Right renal cortex interstitium (tissue), 3 donors: ENCODE measurements at regions not wholly inside any gene's neighbourhood (a gene's known extent, or its start where the extent isn't known, plus 50 kb on each side); places are given as distances from the start of the nearest gene placed in this dataset.
A peak's percentile ranks its signal among the peaks of the same experiment; 100 is the strongest.

ENCODE experiments used
- DNase-seq, 3 donors: peaks; one replicate each; pipeline ENCODE4 v3.0.0-alpha.2; 2013; ENCODE audit warnings: low read depth in 3 of 3, low spot score in 2 of 3

DNA sequence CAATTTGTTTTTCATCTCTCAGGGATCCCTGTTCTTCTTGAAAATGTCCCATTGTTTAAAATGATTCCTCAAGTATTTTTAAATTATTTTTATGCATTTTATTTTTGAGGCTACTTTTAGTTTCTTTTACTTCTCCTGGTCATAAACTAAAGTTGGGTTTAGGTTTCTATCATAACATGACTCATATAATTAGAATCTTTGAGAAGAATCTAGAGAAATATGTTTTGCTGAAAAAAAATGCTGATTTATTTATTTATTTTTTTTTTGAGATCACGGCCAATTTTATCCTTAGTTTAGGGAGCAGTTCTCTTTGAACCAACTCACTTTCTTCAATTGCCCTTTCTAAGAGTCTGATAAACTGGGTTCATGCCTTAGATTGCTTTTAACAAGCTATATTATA is 1157.1 kb downstream of the BCL11B start:
- no peak for DNase-seq

DNA sequence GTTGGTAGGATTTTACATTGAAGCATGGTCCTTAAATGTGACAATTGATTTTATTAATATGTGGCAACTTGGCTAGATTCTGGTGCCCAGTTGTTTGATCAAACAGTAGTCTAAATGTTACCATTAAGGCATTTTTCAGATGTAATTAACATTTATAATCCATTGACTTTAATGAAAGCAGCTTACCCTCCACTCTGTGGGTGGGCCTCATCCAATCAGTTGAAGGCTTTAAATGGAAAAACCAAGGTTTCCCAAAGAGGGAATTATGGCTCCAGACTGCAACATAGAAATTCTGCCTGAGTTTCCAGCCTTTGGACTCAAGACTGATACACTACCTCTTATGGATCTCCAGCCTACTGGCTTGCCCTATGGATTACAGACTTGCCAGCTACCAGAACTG is 1153.2 kb downstream of the BCL11B start:
- no peak for DNase-seq

DNA sequence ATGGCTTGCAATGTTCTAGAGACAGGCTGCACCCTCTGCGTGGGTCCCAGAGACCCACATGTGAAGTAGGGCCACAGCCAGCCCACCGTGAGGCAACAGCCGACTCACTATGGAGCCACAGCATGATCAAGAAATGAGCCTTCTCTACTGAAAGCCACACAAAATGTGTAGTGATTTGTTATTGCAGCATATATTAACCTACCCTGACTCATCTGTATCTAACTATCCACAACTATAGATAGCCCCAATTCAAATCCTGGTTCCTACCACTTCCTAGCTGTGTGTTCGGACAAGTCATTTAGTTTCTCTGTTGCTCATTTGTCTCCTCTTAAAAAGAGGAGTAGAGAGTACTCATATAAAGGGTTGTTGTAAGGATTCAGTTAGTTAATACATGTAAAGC is 1152.3 kb downstream of the BCL11B start:
- DNase-seq: no peak

DNA sequence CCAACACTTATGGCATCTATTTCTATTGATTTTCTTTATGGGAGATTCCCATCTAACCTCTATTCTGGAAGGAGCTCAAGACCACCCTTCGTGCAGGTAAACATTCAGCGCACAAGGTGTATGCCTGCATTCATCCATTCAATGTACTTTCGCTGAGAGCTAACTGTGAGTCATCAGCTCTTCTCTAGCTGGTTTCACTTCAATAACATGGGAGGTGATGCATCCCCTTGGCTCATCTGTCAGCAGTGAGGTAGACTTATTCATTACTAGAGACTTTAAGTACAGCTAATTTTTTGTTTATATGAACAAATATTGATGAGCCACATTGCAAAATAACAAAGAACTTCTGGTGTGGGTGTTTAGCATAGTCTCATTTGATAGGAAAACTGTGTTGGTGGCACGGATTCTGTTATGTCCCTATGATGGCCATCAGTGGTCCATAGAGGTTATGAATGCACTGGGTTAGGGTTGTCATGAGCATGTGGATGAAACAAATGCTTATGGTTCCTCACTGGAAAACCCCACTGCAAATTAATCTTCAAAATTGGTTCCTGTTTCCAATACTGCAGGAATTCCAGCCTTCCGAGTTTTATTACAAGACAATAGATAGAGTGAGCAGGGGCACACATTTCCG is 1151.0 kb downstream of the BCL11B start:
- DNase-seq: no peak

DNA sequence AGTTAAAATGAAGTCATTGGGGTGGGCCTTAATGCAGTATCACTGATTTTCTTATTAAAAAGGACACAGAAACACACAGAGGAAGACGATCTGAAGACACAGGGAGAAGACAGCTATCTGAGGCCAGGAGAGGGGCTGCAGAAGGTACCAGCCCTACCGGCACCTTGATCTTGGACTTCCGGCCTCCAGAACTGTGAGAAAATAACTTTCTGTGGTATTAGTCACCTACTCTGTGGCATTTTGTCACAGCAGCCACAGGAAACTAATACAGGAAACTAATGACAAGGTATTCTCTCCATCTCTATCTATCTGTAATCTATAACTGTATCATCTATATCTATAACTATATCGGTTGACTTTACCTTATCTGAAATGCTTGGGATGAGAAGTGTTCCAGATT is 1149.5 kb downstream of the BCL11B start:
- DNase-seq: no peak

DNA sequence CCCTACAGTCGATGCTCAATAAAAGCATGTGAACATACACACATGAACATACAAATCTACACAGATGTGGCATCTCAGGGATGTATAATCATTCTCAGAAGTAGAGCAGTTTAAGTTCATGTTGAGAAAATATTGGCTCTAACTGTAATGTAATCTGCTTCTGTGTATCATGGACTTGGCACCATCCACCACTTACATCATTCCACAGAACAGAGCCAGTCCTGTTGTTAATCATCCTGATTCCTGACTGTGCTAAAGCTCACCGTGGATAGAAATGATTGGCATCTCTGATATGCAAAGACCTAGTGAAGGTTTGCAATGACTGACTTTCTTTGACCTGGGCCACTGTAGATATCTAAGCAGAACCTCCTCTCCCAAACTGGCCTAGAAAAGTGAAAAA is 1141.3 kb downstream of the BCL11B start:
- DNase-seq: no peak

DNA sequence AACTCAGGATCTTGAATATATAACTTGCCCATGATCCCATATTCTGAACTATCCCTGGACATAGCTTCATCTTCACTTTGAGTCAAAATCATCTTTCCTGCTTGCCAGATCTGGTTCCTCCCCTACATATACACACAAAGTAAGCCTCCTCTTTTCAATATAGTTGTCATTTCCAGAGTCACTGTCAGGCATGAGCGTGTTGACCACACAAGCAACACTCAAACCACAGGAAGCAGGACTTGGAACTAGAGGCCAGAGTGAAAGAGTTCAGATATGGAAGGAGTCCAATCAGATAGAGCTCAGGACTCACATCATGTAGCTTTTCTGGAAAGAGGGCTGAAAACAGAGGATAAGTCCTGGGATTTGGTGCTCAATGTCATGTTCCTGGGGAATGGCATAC is 1140.6 kb downstream of the BCL11B start:
- DNase-seq: no peak

DNA sequence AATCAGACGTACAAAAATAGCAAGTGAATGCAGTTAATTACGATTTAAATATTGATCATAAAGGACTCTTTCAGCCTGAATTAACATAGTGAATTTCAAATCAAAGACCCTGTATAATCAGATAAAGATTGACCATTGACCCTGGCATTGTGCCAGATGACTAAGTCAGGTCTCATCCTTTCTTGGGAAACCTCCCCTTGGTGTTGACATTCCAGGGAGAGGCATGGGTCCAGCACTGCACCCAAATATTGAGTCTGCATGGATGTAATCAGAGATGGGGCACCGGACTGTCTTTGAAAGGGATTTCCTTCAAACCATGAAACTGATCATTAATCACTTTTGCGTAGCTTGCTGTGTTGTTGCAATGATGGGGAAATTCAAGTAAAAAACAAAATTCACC is 1138.2 kb downstream of the BCL11B start:
- no peak for DNase-seq

DNA sequence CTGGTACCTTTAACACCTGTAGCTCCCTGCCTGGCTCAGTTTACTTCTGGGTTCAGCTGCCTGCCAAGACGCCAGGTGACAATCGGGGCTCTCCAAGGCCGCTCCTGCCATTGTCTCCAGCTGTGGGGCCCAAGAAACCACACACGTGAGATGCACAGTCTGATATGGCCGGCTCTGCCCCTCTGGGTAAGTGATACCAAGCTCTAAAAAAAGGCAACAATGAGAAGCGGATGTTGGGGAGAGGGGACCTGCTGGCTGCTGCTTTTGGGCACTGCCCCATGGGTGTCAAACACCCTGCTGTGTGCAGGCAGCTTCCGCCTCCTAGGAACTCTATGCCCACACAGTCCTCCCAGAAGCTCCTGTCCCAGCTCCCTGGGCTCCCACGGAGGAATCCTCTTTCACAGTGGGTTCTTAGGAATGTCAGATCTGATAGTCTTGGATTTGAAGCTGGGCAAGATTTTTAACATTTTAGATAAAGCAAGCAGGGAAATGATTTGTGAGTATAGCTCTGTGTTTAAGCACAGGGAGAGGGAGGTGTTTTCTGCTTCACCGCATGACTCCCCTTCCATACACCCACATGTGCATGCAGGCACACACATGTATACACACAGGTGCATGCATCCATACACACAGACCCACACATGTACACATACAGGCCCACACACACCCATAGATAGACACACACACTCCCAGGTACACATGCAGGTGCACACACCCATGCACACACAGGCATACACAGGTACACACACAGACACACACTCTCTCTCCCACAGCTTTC is 1135.8 kb downstream of the BCL11B start:
- no peak for DNase-seq

DNA sequence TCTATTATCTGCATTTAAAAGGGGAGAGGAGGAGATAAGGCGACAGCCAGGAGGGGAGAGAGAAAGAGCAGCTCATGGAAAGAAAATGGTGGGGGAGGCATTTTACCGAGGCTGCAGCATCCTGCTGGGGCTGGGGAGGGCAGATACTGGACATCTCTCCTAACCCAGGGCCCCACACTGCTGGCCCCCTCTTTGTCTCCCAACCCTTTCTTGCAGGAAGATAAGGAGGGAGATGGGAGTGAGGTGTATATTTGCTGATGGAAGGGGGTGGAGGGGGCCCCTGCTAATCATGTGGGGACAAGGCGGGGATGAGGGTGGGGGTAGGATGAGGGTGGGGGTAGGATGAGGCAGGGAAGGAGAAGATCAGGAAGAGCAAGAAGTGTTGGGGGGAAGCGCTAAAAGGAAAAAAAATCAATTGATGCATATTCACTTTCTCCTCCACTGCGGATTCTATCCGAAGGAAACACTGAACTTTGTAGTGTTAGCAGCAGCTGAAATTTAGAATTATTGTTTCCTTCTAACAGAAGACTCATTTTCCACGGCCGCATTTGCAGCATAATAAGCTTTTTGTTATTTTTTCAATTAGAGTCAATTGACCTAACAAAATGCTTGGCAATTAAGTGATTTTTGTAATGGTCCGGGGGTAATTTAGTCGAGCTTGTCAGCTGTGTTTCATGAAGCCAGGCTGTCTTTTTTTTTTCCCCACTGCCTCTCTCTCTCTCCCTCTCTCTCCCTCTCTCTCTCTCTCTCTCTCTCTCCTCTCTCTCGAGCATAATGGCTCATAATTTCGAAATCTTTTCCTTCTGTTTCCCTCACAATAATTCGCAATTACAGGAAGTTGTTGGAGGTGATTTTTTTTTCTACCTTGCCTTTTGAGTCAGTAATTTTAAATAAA is 1134.6 kb downstream of the BCL11B start:
- DNase-seq: no peak

DNA sequence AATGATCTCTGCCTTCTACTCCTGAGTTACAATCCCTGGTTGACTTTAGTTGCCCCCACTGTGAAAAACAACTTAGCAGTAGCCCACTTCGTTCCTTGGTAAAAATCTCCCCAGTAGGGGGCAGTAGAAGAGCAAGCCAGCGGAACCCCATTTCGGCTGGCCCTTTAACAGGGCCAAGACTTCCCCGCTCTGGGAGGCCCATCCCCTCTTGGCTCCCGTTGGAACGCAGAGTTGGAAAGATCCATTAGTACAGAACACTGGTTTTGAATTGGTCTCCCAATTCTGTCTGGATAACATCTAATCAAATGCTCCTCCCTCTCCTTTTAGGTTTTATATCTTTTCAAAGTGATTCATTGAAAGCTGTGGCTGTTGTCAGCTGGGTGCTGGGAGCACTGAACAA is 1133.3 kb downstream of the BCL11B start:
- peak in 2 of 3 donors; percentile 12 to 15 for DNase-seq

DNA sequence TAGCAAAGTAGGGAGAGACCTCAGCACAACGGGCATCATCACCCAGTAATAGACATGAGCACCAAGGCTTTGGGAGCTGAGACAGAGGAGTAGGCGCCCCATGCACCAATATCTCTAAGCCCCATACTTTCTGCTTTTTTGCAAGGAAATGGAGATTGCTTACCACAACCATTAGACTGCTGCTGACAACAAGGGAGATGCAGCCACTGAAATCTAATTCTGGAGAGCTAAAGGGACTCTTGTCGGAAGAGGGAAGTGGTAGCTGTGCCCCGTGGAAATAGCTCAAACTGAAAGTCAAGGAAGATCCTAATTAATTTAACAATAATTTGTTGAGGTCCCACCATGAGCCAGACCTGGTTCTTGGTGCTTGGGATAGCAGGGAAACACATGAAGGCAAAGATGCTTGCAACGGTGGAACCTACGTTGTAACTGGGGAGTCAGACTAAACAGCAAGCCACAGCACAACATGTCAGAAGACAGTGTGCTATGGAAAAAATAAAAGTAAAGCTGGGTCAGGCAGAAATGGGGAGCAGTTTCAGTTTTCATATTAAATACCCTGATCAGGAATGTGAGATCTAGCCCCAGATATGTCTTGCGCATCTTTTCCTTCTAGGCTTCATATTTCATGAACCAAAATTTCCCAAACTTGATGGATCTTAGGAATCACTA is 1131.0 kb downstream of the BCL11B start:
- no peak for DNase-seq

DNA sequence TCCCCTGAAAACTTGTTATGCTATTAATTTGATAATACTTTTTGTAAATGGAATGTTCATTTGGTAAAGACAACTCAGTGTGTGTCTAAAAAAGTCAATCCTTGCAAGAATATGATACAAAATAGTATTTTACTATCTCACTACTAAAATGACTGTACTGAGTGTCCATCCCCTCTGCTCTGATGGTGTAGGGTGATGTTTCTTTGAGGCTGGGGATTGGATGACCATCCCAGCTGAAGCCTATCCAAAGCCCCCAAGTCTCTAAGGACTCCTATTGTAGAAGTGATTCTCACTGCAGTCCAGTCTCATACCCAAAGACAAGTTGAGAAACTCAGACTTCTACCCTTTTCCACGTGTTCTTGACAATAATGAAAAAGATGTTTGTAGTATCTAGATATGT is 1128.4 kb downstream of the BCL11B start:
- DNase-seq: no peak

DNA sequence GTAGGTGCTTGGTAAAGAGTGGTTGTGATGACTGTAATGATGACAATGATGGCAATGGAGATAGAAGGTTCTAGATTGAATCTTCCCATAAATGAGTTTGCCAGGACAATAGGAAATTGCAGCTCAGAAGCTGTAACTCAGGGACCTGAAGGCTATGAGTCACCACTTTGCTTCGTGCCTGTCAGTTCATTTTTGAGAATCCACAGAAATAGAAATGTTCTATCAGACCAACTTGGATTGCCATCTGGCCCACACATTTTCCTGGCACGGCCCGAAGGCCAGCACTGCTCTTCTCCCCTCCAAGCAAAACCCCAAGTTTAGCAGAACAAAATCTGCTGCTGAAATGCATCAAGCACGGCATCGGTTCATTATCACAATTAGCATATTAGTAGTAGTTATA is 1127.0 kb downstream of the BCL11B start:
- no peak for DNase-seq

DNA sequence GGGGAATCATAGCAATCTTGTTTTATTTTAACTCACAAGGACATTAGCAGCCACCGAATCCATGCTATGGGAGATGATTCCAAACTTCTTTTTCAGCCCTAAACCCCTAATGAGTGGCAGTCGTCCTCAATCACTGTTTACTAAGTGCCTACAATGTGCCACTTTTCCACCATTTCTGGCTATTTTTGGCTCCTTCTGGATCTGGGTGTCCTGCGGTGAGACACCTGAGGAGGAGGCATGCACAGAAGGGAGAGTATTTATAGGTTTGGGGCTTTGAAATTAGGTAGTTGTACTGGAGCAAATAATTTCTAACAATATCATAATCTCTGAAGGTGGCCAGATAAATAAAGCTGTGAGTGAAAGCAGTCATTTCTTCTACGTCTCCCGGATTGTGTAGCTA is 1125.6 kb downstream of the BCL11B start:
- no peak for DNase-seq

DNA sequence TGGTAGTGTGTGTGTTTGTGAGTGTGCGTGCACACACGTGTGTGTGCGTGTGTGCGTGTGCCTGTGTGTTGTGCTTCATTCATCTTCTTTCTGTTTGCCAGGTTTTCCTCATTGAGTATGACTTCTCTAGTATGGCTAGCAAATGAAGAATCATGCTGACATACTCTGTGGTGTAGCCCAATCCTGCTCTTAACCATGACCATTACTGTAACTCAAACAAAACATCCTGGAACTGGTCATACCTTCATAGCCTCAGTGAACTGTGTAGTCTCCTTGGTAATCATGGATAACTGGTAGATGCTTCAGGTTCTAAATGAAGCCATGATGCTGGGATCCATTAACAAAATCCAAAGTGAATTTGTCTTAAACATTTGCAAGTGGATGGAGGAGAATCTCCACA is 1117.7 kb downstream of the BCL11B start:
- no peak for DNase-seq

DNA sequence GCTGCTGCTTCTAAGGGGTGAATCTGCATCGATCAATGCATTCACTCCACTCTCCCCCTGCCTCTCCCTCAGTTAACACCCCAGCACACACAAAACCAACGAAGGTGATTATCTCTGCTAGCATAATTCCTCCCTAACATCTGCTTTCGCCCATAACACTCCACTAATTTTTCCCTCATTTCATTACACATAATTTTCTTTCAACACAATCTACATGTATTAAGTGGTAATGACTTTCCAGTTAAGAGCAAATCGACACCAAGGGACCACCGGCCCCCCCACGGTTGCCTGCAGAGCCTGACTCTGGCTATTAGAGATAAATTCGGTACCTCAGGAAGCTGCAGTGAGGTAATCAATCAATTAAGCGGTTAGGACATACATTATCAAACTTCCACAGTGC is 1115.6 kb downstream of the BCL11B start:
- no peak for DNase-seq

DNA sequence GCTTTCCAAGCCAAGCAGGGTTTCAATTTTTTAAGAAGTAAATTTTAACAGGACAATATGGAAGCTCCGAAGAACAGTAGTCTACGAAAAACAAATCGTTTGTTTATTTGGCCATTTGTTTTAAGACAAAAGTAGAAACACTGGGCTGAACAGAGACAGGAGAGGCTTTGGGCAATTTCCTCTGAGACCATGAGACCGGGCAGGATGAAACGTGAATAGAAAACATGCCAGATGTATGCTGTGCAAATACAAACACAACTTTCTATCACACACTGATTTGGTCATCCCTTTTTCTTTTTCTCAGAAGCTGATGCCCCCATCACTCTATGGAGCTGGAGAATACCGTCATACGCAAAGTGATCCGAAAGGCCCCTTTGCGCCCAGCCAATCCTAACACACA is 1111.1 kb downstream of the BCL11B start:
- DNase-seq: no peak

DNA sequence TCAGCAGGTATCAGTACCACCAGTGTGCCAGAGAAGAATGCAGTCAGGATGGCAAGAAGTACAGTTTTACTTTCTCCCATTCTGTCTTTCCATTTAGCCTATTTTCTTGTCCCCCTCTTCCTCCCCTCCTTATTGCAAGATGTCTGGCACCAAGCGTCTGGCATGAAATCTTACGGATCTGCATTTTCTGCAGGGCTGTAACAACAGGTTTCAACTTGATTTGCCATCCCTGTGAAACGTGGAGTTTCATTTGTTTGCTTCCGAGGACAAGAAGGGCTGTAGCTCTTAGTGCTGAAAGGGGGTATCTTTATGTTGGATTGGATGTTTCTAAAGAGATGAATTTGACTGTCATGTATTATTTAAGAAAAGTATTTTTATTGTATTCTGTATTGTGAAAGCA is 1110.6 kb downstream of the BCL11B start:
- no peak for DNase-seq

DNA sequence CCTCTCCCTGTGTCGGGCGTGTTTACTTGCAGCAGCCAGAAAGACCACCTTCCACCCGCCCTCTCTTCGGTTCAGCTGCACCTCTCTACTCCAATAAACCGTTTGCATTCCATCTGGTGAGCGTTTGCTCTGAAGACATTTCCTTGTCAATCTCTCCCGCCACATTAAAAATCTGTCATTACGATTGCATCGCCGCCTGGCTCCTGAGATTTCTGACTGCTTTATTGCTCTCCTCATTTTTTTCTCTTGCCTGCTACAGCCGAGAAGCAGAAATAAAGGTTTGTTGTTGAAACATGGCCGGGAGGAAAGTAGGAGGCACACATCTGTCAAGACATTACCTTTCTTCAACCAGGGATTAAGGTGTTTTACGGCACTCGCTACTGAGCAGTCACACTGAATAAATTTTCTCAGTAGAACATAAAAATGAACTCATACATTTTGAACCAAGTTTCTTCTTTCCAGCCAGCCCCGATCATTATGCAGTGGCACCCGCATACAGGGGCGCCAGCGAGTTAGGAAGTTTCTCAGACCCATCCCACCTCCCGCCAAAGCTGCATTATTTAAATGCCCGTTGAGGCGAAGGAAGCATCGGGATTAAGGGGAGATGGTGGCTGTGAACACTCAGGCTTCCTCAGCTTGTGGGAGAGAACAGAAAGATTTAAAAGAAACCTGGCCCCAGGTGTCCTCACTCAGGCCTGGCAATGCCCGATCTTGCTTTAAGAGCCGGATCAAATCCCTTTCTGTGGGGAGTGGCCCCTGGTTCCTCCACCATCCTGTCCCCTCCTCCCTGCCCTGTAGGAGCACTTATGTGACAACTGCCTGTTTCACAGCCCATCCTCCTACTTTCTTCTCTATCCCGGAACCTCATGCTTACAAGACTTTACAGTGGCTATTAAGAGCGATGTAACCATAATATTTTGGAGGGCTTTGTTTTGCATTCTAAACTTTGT is 1108.9 kb downstream of the BCL11B start:
- no peak for DNase-seq
